Thymus (tissue), 11 donors: ENCODE measurements at regions not wholly inside any gene's neighbourhood (a gene's known extent, or its start where the extent isn't known, plus 50 kb on each side); places are given as distances from the start of the nearest gene placed in this dataset.

Experiments
- DNase-seq, 9 donors: peaks; one replicate each; pipeline ENCODE4 v3.0.0-alpha.2; 2013; ENCODE audit warnings: low spot score in 9 of 9, low read depth in 6 of 9, missing footprints in 1 of 9
- H3K27ac ChIP-seq, 2 donors: one replicate each; pipeline ENCODE4 v1.5.1; 2013; ENCODE audit warnings: control low read depth in 1 of 2, low read depth in 1 of 2, low read length in 1 of 2, mild to moderate bottlenecking in 1 of 2, moderate library complexity in 1 of 2
- H3K27me3 ChIP-seq, 2 donors: one replicate each; pipeline ENCODE4 v1.5.1; 2013; ENCODE audit warnings: low read length in 1 of 2; ENCODE audit not compliant: control insufficient read depth in 2 of 2, insufficient read depth in 1 of 2
- H3K36me3 ChIP-seq, 2 donors: one replicate each; pipeline ENCODE4 v1.5.1; 2013; ENCODE audit warnings: low read length in 1 of 2, mild to moderate bottlenecking in 1 of 2, moderate library complexity in 1 of 2; ENCODE audit not compliant: control insufficient read depth in 2 of 2, insufficient read depth in 2 of 2
- H3K4me1 ChIP-seq, 2 donors: one replicate each; pipeline ENCODE4 v1.5.1; 2013; ENCODE audit warnings: low read length in 2 of 2; ENCODE audit not compliant: control insufficient read depth in 2 of 2, insufficient read depth in 2 of 2
- H3K4me3 ChIP-seq, 2 donors: one replicate each; pipeline ENCODE4 v1.5.1; 2013; ENCODE audit warnings: low read length in 2 of 2, control low read depth in 1 of 2, mild to moderate bottlenecking in 1 of 2
- H3K9me3 ChIP-seq, 2 donors: one replicate each; pipeline ENCODE4 v1.5.1; 2013; ENCODE audit warnings: low read length in 1 of 2, mild to moderate bottlenecking in 1 of 2; ENCODE audit not compliant: control insufficient read depth in 2 of 2, insufficient read depth in 1 of 2
- whole genome bisulfite sequencing: extraction: QIAGEN DNeasy Blood & Tissue Kit; methylation state at CpG from one replicate; pipeline ENCODE4 v1.1.7; 2013; 5-methylcytosine and 5-hydroxymethylcytosine counted together
- donor health status: healthy.

GRCh38 chr4:25580633-25581467 lies 74.8 kb upstream of the SLC34A2 start:
- H3K27ac ChIP-seq = no peak overlapping the region
- no peaks in the 10 kb centered on the region for H3K9me3 ChIP-seq
- no peak for DNase-seq
- H3K4me3 ChIP-seq = no peak overlapping the region
- H3K36me3 ChIP-seq = no peaks in the 10 kb centered on the region
- H3K27me3 ChIP-seq = no peaks in the 10 kb centered on the region
- WGBS = 91% methylated on average over 23 of the region's 23 CpGs
- no peaks in the 10 kb centered on the region for H3K4me1 ChIP-seq

- WGBS = 93% methylated on average over 9 of the region's 9 CpGs
- Histone ChIP-seq H3K4me3 (no peak overlapping the region), H3K4me1 (no peaks in the 10 kb centered on the region), H3K27ac (no peak overlapping the region), H3K27me3 (no peaks in the 10 kb centered on the region), H3K9me3 (no peaks in the 10 kb centered on the region), H3K36me3 (no peaks in the 10 kb centered on the region)
- DNase-seq = no peak
These were observed 69.6 kb upstream of the SLC34A2 start for GRCh38 chr4:25585901-25586523.

- 92% methylated on average over 7 of the region's 7 CpGs for WGBS
These were observed 67.4 kb upstream of the SLC34A2 start for GRCh38 chr4:25588206-25588605.

GRCh38 chr4:25590171-25590570 lies 65.5 kb upstream of the SLC34A2 start:
- no peak overlapping the region for H3K4me3 ChIP-seq
- H3K4me1 ChIP-seq = no peaks in the 10 kb centered on the region
- WGBS = 95% methylated on average over 5 of the region's 5 CpGs
- no peak overlapping the region for H3K27ac ChIP-seq
- no peaks in the 10 kb centered on the region for H3K27me3 ChIP-seq
- no peaks in the 10 kb centered on the region for H3K9me3 ChIP-seq
- no peak for DNase-seq
- H3K36me3 ChIP-seq = no peaks in the 10 kb centered on the region

More at GRCh38 chr4:25588206-25588605, 67.4 kb upstream of the SLC34A2 start:
- no peak for DNase-seq
- no peaks in the 10 kb centered on the region for H3K36me3 ChIP-seq
- H3K27ac ChIP-seq = no peak overlapping the region
- H3K4me1 ChIP-seq = no peaks in the 10 kb centered on the region
- H3K4me3 ChIP-seq = no peak overlapping the region
- H3K27me3 ChIP-seq = no peaks in the 10 kb centered on the region
- H3K9me3 ChIP-seq = no peaks in the 10 kb centered on the region

GRCh38 chr4:25592736-25593135 lies 62.9 kb upstream of the SLC34A2 start:
- Histone ChIP-seq H3K27ac (no peak overlapping the region), H3K36me3 (no peaks in the 10 kb centered on the region), H3K4me1 (no peaks in the 10 kb centered on the region), H3K27me3 (no peaks in the 10 kb centered on the region), H3K4me3 (no peak overlapping the region), H3K9me3 (peaks cover 0 to 6% of the 10 kb centered on the region in 2 donors)
- 88% methylated on average over 5 of the region's 5 CpGs for WGBS
- no peak for DNase-seq
